ENCODE measurements at regions not wholly inside any gene's neighbourhood (a gene's known extent, or its start where the extent isn't known, plus 50 kb on each side); places are given as distances from the start of the nearest gene placed in this dataset.

DNA sequence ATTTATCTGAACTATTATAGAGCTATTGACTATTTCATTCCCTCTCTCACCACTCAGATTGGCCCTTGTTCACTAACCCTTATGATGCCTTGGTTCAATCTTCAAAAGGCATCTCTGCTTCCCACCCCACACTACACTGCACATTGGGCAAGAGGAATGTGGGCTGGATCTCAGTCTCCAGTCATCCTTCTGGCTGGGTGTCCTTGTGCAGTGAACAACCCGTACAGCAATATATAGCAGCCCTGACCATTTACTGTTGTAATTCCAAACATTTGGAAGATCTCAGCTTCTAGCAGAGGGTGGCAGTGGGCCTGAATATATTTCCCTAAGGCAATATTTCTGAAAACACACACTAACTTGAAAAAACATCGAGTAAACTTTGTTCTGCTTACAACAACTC lies 199.2 kb upstream of the GDNF start:
- TF ChIP-seq, protein P1, sequence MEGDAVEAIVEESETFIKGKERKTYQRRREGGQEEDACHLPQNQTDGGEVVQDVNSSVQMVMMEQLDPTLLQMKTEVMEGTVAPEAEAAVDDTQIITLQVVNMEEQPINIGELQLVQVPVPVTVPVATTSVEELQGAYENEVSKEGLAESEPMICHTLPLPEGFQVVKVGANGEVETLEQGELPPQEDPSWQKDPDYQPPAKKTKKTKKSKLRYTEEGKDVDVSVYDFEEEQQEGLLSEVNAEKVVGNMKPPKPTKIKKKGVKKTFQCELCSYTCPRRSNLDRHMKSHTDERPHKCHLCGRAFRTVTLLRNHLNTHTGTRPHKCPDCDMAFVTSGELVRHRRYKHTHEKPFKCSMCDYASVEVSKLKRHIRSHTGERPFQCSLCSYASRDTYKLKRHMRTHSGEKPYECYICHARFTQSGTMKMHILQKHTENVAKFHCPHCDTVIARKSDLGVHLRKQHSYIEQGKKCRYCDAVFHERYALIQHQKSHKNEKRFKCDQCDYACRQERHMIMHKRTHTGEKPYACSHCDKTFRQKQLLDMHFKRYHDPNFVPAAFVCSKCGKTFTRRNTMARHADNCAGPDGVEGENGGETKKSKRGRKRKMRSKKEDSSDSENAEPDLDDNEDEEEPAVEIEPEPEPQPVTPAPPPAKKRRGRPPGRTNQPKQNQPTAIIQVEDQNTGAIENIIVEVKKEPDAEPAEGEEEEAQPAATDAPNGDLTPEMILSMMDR (IDR thresholded peaks at IDR 0.05 in 4 of 5, conservative IDR thresholded peaks at IDR 0.05 in 1 of 5) = no peak
- TF ChIP-seq POLR2A (IDR thresholded peaks at IDR 0.05) = no peak

All from gastrocnemius medialis (tissue), 4 donors.